MCF 10A (cell line): ENCODE measurements at regions not wholly inside any gene's neighbourhood (a gene's known extent, or its start where the extent isn't known, plus 50 kb on each side); places are given as distances from the start of the nearest gene placed in this dataset.
"Not testable (repeated sequence)": the region's sequence is repeated elsewhere in the genome, so short reads cannot be mapped to it uniquely, and the experiment has no call there.

Source experiments
- BruUV-seq: library from RNA; stranded (reverse); fragments of 400-500 nt; replicated peaks from 2 replicates; lab custom pipeline; 2021; lab: Mats Ljungman, UMichigan
- CTCF ChIA-PET: fragments of 300-600 bp; sonication (Branson Sonifier 250); formaldehyde crosslinking; extraction: SDS; loops from one replicate; lab custom pipeline; 2021; ENCODE audit warnings: antibody characterized with exemption, inconsistent platforms; lab: Yijun Ruan, JAX
- POLR2A ChIA-PET: fragments of 300-600, 350-650 bp; sonication (Branson Sonifier 250); formaldehyde crosslinking; extraction: SDS; loops from one replicate; lab custom pipeline; 2020; ENCODE audit warnings: antibody characterized with exemption, inconsistent platforms; lab: Yijun Ruan, JAX
- DNase-seq: peaks from one replicate; pipeline ENCODE4 v3.0.0-alpha.2; 2018; ENCODE audit not compliant: unreplicated experiment
- H3K27ac Mint-ChIP-seq: one replicate; pipeline ENCODE4 v1.8.0; 2022; ENCODE audit warnings: mild to moderate bottlenecking, low read depth, mixed read lengths; ENCODE audit not compliant: unreplicated experiment
- H3K27me3 Mint-ChIP-seq: one replicate; pipeline ENCODE4 v1.8.0; 2022; ENCODE audit warnings: mixed read lengths; ENCODE audit not compliant: insufficient read depth, unreplicated experiment
- H3K36me3 Mint-ChIP-seq: one replicate; pipeline ENCODE4 v1.8.0; 2022; ENCODE audit warnings: mild to moderate bottlenecking, moderate library complexity, mixed read lengths; ENCODE audit not compliant: insufficient read depth, unreplicated experiment
- H3K4me1 Mint-ChIP-seq: one replicate; pipeline ENCODE4 v1.8.0; 2022; ENCODE audit warnings: mixed read lengths; ENCODE audit not compliant: insufficient read depth, unreplicated experiment
- H3K4me3 Mint-ChIP-seq: one replicate; pipeline ENCODE4 v1.8.0; 2022; ENCODE audit warnings: mild to moderate bottlenecking, moderate library complexity, mixed read lengths; ENCODE audit not compliant: unreplicated experiment
- H3K9me3 Mint-ChIP-seq: one replicate; pipeline ENCODE4 v1.8.0; 2022; ENCODE audit warnings: mixed read lengths; ENCODE audit not compliant: unreplicated experiment
- CTCF ChIP-seq: fragments of 200-600 bp; IDR thresholded peaks from one replicate; pipeline ENCODE4 v1.8.0; 2022; ENCODE audit warnings: antibody characterized with exemption, mild to moderate bottlenecking; ENCODE audit not compliant: unreplicated experiment
- intact Hi-C: fragments of 100-400 bp; cut with micrococcal nuclease; formaldehyde crosslinking; loops from 2 replicates; pipeline ENCODE4 v1.14.1; 2022

GRCh38 chr10:8337332-8337651 lies 282.8 kb downstream of the GATA3 start:
- Mint-ChIP-seq H3K36me3 (no peaks in the 10 kb centered on the region), H3K27ac (no peak overlapping the region), H3K4me1 (peaks cover 7% of the 10 kb centered on the region), H3K27me3 (no peaks in the 10 kb centered on the region), H3K9me3 (no peaks in the 10 kb centered on the region), H3K4me3 (no peak overlapping the region)
- no TSS peak for BruUV-seq
- TF ChIP-seq CTCF, result no peak
- ChIA-PET CTCF (no interaction called here), POLR2A (no interaction called here)
- DNase-seq, result no peak
- intact Hi-C loops, result no loop called here

DNA sequence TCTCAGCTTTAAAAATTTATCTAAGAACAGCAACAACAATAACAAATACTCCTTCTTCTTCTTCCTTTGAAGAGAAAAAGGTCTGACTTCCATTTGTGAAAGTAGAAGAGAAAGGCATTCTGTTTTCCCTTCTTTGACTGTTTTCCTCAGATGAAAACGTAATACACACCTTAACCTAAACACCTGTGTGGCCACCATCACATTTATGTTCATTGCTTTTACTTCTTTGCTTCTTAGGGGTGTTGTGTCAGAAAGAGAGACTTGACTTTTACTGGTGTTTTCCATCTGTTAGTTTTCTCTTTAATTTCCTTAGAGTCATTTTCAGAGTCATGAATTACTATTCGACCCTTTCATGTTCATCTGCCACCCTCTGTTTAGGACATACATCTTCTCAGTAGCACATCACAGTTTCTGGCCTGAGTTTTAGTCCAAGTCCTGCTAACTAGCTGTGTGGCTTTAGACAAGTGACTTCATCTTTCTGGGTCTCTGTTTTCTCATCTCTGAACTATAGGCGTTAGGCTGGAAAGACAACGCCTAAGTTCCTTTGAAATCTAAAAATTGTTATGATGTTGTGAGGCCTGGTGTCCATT lies 283.8 kb downstream of the GATA3 start:
- Mint-ChIP-seq H3K36me3 (no peaks in the 10 kb centered on the region), H3K4me3 (no peak overlapping the region), H3K27me3 (no peaks in the 10 kb centered on the region), H3K9me3 (no peaks in the 10 kb centered on the region), H3K27ac (no peak overlapping the region), H3K4me1 (no peaks in the 10 kb centered on the region)
- BruUV-seq, result no TSS peak
- no peak for DNase-seq
- ChIA-PET CTCF (no interaction called here), POLR2A (interaction anchor here (0.5 kb wide), 1 partner anchor 176 kb away, joined by 3 read pairs; no protein-coding TSS in a partner anchor)
- intact Hi-C loops, result no loop called here
- no peak for TF ChIP-seq CTCF

DNA sequence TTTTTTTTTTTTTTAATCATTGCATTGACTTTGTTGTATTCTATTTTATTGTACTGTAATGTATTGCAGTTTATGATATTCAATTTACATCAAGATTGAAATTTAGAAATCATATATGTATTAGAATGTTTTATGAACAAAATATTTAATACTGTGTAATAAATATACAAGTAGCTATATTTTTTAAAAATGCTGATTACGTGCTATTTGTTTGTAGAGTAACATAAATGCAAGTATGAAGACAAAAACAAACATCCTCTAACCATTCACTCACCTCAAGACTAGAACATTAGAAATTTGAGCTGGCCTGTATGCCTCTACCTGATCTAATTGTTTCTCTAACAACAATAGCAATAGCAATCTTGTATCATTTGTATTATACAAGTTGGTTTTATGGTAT lies 290.3 kb downstream of the GATA3 start:
- CTCF ChIA-PET, result interaction anchor here (0.6 to 0.7 kb wide), 2 partner anchors 9 to 657 kb away, joined by 3 read pairs; no protein-coding TSS in a partner anchor
- TF ChIP-seq CTCF, result no peak
- no TSS peak for BruUV-seq

DNA sequence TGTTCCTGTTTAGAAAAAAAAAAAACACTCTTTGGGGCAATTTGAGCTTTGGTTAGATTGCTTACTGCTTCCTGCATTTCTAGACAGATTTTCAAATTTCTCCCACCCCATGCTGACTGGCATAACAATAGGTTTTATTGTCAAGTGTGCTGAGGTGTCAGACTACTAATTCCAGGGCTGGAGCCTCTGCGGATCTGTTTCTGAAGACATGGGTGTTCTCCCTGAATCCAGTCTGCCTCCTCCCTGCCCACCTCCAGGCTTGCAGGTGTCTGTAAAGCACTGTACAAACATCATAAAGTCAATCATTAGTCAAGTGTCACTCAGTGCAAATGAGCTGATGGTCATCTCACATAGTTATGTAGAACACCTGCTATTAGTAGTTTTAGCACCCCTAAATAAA lies 292.4 kb downstream of the GATA3 start:
- TF ChIP-seq CTCF, result no peak
- Mint-ChIP-seq H3K4me1 (no peaks in the 10 kb centered on the region), H3K36me3 (no peaks in the 10 kb centered on the region), H3K4me3 (no peak overlapping the region), H3K9me3 (no peaks in the 10 kb centered on the region), H3K27ac (no peak overlapping the region), H3K27me3 (no peaks in the 10 kb centered on the region)
- POLR2A ChIA-PET, result no interaction called here
- DNase-seq, result no peak
- intact Hi-C loops, result no loop called here
- CTCF ChIA-PET, result interaction anchor here (0.9 kb wide), 1 partner anchor 13 kb away, joined by 3 read pairs; no protein-coding TSS in a partner anchor
- no TSS peak for BruUV-seq

More for the DNA sequence above, 290.3 kb downstream of the GATA3 start:
- no peaks in the 10 kb centered on the region for H3K27me3 Mint-ChIP-seq
- no peaks in the 10 kb centered on the region for H3K36me3 Mint-ChIP-seq
- no peak for DNase-seq
- intact Hi-C loops, result no loop called here
- H3K4me1 Mint-ChIP-seq, result no peaks in the 10 kb centered on the region
- H3K4me3 Mint-ChIP-seq, result no peak overlapping the region
- POLR2A ChIA-PET, result no interaction called here
- no peak overlapping the region for H3K27ac Mint-ChIP-seq
- no peaks in the 10 kb centered on the region for H3K9me3 Mint-ChIP-seq

- intact Hi-C loops, CTCF ChIA-PET, H3K36me3 Mint-ChIP-seq, DNase-seq, H3K9me3 Mint-ChIP-seq, H3K4me3 Mint-ChIP-seq, BruUV-seq, H3K27me3 Mint-ChIP-seq, POLR2A ChIA-PET, H3K4me1 Mint-ChIP-seq, H3K27ac Mint-ChIP-seq: not testable (repeated sequence)
These were observed 293.1 kb downstream of the GATA3 start for GRCh38 chr10:8347614-8348013.
